SK-N-SH treated with all-trans-retinoic acid at 6 μM for 48 hours (cell line): ENCODE measurements at regions not wholly inside any gene's neighbourhood (a gene's known extent, or its start where the extent isn't known, plus 50 kb on each side); places are given as distances from the start of the nearest gene placed in this dataset.

ENCODE experiments used
- ATAC-seq: fragments of 200-7000 bp; cut with Tn5 transposase; 3 replicates; pipeline ENCODE4 v1.9.1; 2020; ENCODE audit warnings: mild to moderate bottlenecking, moderate library complexity
- ARNTL ChIP-seq: fragments of 450-650 bp; formaldehyde crosslinking; IDR thresholded peaks from 2 replicates; pipeline ENCODE4 v1.5.0; 2020; ENCODE audit warnings: low read depth, mild to moderate bottlenecking, moderate library complexity, borderline replicate concordance
- BACH2 ChIP-seq: fragments of 250-450 bp; sonication (Bioruptor Pico); IDR thresholded peaks from 2 replicates; pipeline ENCODE4 v1.9.0; 2021; ENCODE audit warnings: mild to moderate bottlenecking, borderline replicate concordance
- CSDC2 ChIP-seq: fragments of 250-450 bp; sonication (Bioruptor Pico); IDR thresholded peaks from 2 replicates; pipeline ENCODE4 v1.5.0; 2020; ENCODE audit warnings: mild to moderate bottlenecking, moderate library complexity
- ESRRG ChIP-seq: fragments of 250-450 bp; sonication (Bioruptor Pico); IDR thresholded peaks from 2 replicates; pipeline ENCODE4 v1.6.1; 2021; ENCODE audit warnings: mild to moderate bottlenecking
- GLIS3 ChIP-seq: fragments of 250-450 bp; sonication (Bioruptor Pico); IDR thresholded peaks from 2 replicates; pipeline ENCODE4 v1.5.0; 2020; ENCODE audit warnings: mild to moderate bottlenecking, moderate library complexity
- ISL1 ChIP-seq: fragments of 250-450 bp; sonication (Bioruptor Pico); IDR thresholded peaks from 2 replicates; pipeline ENCODE4 v2.1.2; 2022; ENCODE audit warnings: mild to moderate bottlenecking, moderate library complexity
- OSR1 ChIP-seq: fragments of 250-450 bp; sonication (Bioruptor Pico); IDR thresholded peaks from 2 replicates; pipeline ENCODE4 v1.8.0; 2022; ENCODE audit warnings: moderate library complexity, mild to moderate bottlenecking, inconsistent platforms
- PPARA ChIP-seq: fragments of 250-450 bp; sonication (Bioruptor Pico); IDR thresholded peaks from 2 replicates; pipeline ENCODE4 v1.5.0; 2020; ENCODE audit warnings: mild to moderate bottlenecking, borderline replicate concordance
- RARB ChIP-seq: fragments of 250-450 bp; sonication (Bioruptor Pico); IDR thresholded peaks from 2 replicates; pipeline ENCODE4 v1.8.0; 2021; ENCODE audit warnings: mild to moderate bottlenecking, moderate library complexity
- SNAI2 ChIP-seq: fragments of 250-450 bp; sonication (Bioruptor Pico); IDR thresholded peaks from 2 replicates; pipeline ENCODE4 v1.5.0; 2020; ENCODE audit warnings: mild to moderate bottlenecking, moderate library complexity
- TCF4 ChIP-seq: fragments of 250-450 bp; sonication (Bioruptor Pico); IDR thresholded peaks from 2 replicates; pipeline ENCODE4 v1.8.0; 2021; ENCODE audit warnings: mild to moderate bottlenecking, moderate library complexity, borderline replicate concordance
- TOX ChIP-seq: fragments of 250-450 bp; sonication (Bioruptor Pico); IDR thresholded peaks from 2 replicates; pipeline ENCODE4 v1.8.0; 2021; ENCODE audit warnings: mild to moderate bottlenecking, moderate library complexity, borderline replicate concordance
- ZC3H10 ChIP-seq: fragments of 250-450 bp; sonication (Bioruptor Pico); IDR thresholded peaks from 2 replicates; pipeline ENCODE4 v1.5.1; 2021; ENCODE audit warnings: mild to moderate bottlenecking, moderate library complexity
- ZFP3 ChIP-seq: fragments of 250-450 bp; sonication (Bioruptor Pico); IDR thresholded peaks from 2 replicates; pipeline ENCODE4 v1.5.0; 2020; ENCODE audit warnings: mild to moderate bottlenecking, moderate library complexity
- ZFP30 ChIP-seq: fragments of 450-650 bp; formaldehyde crosslinking; IDR thresholded peaks from 2 replicates; pipeline ENCODE4 v1.5.0; 2022; ENCODE audit warnings: mild to moderate bottlenecking, moderate library complexity
- ZNF565 ChIP-seq: fragments of 450-650 bp; formaldehyde crosslinking; conservative IDR thresholded peaks from 2 replicates; pipeline ENCODE4 v1.5.0; 2020; ENCODE audit warnings: low read depth, mild to moderate bottlenecking, moderate library complexity
- ZNF70 ChIP-seq: fragments of 450-650 bp; formaldehyde crosslinking; IDR thresholded peaks from 2 replicates; pipeline ENCODE4 v1.5.0; 2020; ENCODE audit warnings: mild to moderate bottlenecking, moderate library complexity
- ZNF8 ChIP-seq: fragments of 450-650 bp; formaldehyde crosslinking; IDR thresholded peaks from 2 replicates; pipeline ENCODE4 v1.5.0; 2020; ENCODE audit warnings: mild to moderate bottlenecking, moderate library complexity
- TF ChIP-seq, protein P1 (sequence below): fragments of 250-450 bp; sonication (Bioruptor Pico); IDR thresholded peaks from 2 replicates; pipeline ENCODE4 v1.5.1; 2021; ENCODE audit warnings: mild to moderate bottlenecking, moderate library complexity
- TF ChIP-seq, protein P2 (sequence below): fragments of 250-450 bp; sonication (Bioruptor Pico); IDR thresholded peaks from 2 replicates; pipeline ENCODE4 v1.5.1; 2020; ENCODE audit warnings: low read depth, mild to moderate bottlenecking, moderate library complexity
- TF ChIP-seq, protein P3 (sequence below): fragments of 250-450 bp; sonication (Bioruptor Pico); IDR thresholded peaks from 2 replicates; pipeline ENCODE4 v1.8.0; 2021; ENCODE audit warnings: low read depth, mild to moderate bottlenecking, moderate library complexity, borderline replicate concordance
- TF ChIP-seq, protein P4 (sequence below): fragments of 250-450 bp; sonication (Bioruptor Pico); IDR thresholded peaks from 2 replicates; pipeline ENCODE4 v1.5.0; 2020; ENCODE audit warnings: mild to moderate bottlenecking, moderate library complexity

DNA sequence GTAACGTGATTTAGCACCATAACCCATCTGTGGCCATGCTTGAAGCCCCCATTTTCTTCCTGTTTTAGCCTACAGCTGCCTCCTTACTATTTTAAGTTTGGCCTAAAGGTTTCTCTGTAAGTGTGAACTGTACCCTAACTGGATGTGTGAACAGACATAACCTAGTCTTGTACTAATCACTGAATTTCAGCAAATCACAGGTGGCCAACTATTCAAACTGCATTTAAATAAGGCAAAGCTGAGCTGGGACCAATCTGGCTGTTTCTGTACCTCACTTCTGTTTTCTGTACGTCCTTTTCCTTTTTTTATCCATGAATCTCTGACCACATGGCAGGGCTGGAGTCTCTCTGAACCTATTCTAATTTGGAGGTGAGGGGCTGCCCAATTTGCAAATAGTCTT is 452.7 kb upstream of the HS6ST1 start (continued):
- TF ChIP-seq, protein P1, sequence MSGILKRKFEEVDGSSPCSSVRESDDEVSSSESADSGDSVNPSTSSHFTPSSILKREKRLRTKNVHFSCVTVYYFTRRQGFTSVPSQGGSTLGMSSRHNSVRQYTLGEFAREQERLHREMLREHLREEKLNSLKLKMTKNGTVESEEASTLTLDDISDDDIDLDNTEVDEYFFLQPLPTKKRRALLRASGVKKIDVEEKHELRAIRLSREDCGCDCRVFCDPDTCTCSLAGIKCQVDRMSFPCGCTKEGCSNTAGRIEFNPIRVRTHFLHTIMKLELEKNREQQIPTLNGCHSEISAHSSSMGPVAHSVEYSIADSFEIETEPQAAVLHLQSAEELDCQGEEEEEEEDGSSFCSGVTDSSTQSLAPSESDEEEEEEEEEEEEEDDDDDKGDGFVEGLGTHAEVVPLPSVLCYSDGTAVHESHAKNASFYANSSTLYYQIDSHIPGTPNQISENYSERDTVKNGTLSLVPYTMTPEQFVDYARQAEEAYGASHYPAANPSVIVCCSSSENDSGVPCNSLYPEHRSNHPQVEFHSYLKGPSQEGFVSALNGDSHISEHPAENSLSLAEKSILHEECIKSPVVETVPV (CRISPR knock-in tag): no peak
- TF ChIP-seq TOX (CRISPR knock-in tag): no peak
- TF ChIP-seq ARNTL (CRISPR knock-in tag): no peak
- TF ChIP-seq ZNF8: no peak
- TF ChIP-seq, all 23 proteins: peak for 0

DNA sequence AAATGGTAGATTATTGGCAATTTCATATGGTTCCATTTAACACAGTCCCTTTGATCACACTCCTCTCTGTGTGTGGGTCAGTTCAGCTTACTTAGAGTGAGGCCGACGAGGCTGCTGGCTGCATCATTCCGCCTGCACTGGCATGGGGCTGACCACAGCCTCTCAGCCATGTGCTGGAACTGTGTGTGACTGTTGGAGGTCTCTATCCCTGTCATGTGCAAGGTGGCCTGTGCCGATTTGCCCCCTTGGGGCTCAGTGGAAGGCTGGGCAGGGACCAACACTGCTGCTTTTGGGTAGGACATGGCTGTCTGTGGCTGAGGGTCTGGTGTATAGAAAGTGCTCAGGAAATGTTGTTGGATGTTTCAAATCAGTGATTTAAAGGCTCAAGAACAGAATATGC is 454.0 kb upstream of the HS6ST1 start:
- ATAC-seq: no peak
- no peak for TF ChIP-seq ESRRG (CRISPR knock-in tag)
- TF ChIP-seq ARNTL (CRISPR knock-in tag): no peak
- TF ChIP-seq TOX (CRISPR knock-in tag): no peak
- no peak for TF ChIP-seq SNAI2
- no peak for TF ChIP-seq ZNF565 (CRISPR knock-in tag)
- no peak for TF ChIP-seq ZFP3 (CRISPR knock-in tag)
- TF ChIP-seq OSR1 (CRISPR knock-in tag): no peak
- TF ChIP-seq ISL1 (CRISPR knock-in tag): no peak
- TF ChIP-seq TCF4 (CRISPR knock-in tag): no peak
- TF ChIP-seq GLIS3: no peak
- no peak for TF ChIP-seq PPARA (CRISPR knock-in tag)
- no peak for TF ChIP-seq ZNF70 (CRISPR knock-in tag)
- TF ChIP-seq ZC3H10: no peak

DNA sequence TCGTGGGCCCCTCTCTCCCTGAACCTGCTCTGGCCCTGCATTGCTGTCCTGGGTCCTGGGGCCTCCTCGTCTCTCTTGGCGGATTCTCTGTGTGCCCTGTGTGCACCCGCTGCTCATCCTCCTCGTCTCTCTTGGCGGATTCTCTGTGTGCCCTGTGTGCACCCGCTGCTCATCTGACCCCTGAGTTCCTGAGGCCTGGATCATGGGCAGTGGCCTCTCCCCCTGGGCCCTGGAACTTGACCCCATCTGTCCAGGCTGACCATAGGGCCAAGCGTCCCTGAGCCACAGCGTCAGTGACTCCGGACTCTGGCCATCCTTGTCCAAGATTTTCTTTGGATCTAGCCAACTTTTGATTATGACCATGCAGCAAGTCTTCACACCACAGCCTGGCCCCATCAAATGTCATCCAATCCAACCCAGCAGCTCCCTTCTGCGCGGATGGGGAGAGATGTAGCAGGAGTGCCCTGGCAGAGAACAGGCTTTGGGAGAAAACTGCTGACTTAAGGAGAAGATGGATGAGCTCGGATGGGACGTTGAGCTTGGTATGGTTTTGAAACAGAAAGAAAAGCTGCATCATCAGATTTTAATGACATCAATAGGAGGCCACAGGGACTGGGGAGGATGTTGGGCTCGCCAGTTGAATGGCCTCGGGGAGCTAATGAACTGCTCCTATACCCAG is 455.1 kb upstream of the HS6ST1 start:
- TF ChIP-seq ZNF70 (CRISPR knock-in tag) (no peak), BACH2 (CRISPR knock-in tag) (no peak), RARB (CRISPR knock-in tag) (no peak), ARNTL (CRISPR knock-in tag) (no peak), ZFP30 (CRISPR knock-in tag) (no peak), ZNF565 (CRISPR knock-in tag) (no peak), TOX (CRISPR knock-in tag) (no peak), CSDC2 (CRISPR knock-in tag) (no peak)
- TF ChIP-seq, protein P2, sequence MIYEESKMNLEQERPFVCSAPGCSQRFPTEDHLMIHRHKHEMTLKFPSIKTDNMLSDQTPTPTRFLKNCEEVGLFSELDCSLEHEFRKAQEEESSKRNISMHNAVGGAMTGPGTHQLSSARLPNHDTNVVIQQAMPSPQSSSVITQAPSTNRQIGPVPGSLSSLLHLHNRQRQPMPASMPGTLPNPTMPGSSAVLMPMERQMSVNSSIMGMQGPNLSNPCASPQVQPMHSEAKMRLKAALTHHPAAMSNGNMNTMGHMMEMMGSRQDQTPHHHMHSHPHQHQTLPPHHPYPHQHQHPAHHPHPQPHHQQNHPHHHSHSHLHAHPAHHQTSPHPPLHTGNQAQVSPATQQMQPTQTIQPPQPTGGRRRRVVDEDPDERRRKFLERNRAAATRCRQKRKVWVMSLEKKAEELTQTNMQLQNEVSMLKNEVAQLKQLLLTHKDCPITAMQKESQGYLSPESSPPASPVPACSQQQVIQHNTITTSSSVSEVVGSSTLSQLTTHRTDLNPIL (CRISPR knock-in tag): no peak
- TF ChIP-seq, protein P3, sequence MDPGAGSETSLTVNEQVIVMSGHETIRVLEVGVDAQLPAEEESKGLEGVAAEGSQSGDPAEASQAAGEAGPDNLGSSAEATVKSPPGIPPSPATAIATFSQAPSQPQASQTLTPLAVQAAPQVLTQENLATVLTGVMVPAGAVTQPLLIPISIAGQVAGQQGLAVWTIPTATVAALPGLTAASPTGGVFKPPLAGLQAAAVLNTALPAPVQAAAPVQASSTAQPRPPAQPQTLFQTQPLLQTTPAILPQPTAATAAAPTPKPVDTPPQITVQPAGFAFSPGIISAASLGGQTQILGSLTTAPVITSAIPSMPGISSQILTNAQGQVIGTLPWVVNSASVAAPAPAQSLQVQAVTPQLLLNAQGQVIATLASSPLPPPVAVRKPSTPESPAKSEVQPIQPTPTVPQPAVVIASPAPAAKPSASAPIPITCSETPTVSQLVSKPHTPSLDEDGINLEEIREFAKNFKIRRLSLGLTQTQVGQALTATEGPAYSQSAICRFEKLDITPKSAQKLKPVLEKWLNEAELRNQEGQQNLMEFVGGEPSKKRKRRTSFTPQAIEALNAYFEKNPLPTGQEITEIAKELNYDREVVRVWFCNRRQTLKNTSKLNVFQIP (CRISPR knock-in tag): no peak
- TF ChIP-seq, protein P1 (CRISPR knock-in tag): no peak
- no peak for ATAC-seq

DNA sequence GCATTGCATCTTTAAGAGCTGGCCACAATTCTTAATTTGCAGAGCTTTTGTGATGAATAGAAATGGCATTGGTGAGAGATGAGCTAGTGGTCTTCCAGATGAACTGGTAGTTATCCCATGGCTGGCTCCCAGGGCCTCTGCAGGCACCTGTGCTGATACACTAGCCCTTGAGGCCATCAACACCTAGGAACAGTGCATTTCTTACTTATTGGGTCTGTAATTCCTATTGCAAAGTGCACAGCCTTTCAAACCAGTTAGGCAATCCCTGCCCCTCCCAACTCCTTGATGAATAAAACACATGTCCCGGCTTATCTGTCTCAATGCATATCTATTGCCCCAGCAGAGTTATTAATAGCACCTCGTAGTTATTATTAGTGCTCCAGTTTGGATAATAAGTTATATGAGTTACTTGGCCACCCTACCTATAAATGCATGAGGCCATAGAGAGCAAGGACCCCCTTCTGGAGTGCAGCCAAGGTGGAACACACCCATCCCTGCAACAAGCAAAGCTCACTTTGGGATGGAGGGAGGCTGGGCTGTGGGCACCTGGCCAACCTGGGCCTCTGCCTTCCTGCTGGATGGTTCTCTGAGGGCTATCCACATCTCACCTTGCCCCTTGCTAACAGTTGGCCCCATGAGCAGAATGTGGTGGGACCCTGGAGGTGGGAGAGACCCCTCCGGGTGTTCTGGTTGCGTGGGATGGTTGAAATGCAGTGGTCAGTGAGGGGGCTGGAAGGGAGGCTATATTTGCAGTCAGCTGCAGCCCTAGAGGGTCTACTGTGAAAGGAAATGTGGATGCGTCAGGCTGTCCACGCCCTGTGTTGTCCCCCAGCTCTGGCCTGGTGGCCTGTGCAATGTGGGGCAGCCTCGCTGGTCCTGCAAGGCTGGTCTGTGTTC is 455.9 kb upstream of the HS6ST1 start:
- ATAC-seq: no peak
- TF ChIP-seq, protein P1 (CRISPR knock-in tag): no peak
- TF ChIP-seq OSR1 (CRISPR knock-in tag) (no peak), ISL1 (CRISPR knock-in tag) (no peak), RARB (CRISPR knock-in tag) (no peak), ZNF70 (CRISPR knock-in tag) (no peak), ESRRG (CRISPR knock-in tag) (no peak), GLIS3 (no peak), ZFP30 (CRISPR knock-in tag) (no peak), ARNTL (CRISPR knock-in tag) (no peak), CSDC2 (CRISPR knock-in tag) (no peak), TCF4 (CRISPR knock-in tag) (no peak), ZFP3 (CRISPR knock-in tag) (no peak), TOX (CRISPR knock-in tag) (no peak), ZNF8 (no peak)
- TF ChIP-seq, protein P4, sequence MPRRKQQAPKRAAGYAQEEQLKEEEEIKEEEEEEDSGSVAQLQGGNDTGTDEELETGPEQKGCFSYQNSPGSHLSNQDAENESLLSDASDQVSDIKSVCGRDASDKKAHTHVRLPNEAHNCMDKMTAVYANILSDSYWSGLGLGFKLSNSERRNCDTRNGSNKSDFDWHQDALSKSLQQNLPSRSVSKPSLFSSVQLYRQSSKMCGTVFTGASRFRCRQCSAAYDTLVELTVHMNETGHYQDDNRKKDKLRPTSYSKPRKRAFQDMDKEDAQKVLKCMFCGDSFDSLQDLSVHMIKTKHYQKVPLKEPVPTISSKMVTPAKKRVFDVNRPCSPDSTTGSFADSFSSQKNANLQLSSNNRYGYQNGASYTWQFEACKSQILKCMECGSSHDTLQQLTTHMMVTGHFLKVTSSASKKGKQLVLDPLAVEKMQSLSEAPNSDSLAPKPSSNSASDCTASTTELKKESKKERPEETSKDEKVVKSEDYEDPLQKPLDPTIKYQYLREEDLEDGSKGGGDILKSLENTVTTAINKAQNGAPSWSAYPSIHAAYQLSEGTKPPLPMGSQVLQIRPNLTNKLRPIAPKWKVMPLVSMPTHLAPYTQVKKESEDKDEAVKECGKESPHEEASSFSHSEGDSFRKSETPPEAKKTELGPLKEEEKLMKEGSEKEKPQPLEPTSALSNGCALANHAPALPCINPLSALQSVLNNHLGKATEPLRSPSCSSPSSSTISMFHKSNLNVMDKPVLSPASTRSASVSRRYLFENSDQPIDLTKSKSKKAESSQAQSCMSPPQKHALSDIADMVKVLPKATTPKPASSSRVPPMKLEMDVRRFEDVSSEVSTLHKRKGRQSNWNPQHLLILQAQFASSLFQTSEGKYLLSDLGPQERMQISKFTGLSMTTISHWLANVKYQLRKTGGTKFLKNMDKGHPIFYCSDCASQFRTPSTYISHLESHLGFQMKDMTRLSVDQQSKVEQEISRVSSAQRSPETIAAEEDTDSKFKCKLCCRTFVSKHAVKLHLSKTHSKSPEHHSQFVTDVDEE: no peak
